Peyer's patch (tissue), 4 donors: ENCODE measurements at regions not wholly inside any gene's neighbourhood (a gene's known extent, or its start where the extent isn't known, plus 50 kb on each side); places are given as distances from the start of the nearest gene placed in this dataset.

Experiments
- CTCF ChIP-seq, 6 experiments: fragments of 450-650 bp in 4 of 6; fragments of 200-600 bp in 2 of 6; sonication (generic) in 1 of 6; IDR thresholded peaks; one replicate each; pipeline ENCODE4 v1.5.1; 2017 to 2019; ENCODE audit warnings: antibody characterized with exemption in 6 of 6, mild to moderate bottlenecking in 3 of 6, moderate library complexity in 1 of 6
- POLR2A ChIP-seq, 2 donors: fragments of 450-650 bp; IDR thresholded peaks; one replicate each; pipeline ENCODE4 v1.5.1; 2017; ENCODE audit warnings: antibody characterized with exemption in 2 of 2, mild to moderate bottlenecking in 2 of 2, moderate library complexity in 2 of 2

GRCh38 chr19:30745476-30745985 lies 373.3 kb downstream of the ZNF536 start:
- TF ChIP-seq CTCF (IDR thresholded peaks at IDR 0.05) (no peak), POLR2A (IDR thresholded peaks at IDR 0.05) (no peak)
